ENCODE measurements at regions not wholly inside any gene's neighbourhood (a gene's known extent, or its start where the extent isn't known, plus 50 kb on each side); places are given as distances from the start of the nearest gene placed in this dataset.

DNA sequence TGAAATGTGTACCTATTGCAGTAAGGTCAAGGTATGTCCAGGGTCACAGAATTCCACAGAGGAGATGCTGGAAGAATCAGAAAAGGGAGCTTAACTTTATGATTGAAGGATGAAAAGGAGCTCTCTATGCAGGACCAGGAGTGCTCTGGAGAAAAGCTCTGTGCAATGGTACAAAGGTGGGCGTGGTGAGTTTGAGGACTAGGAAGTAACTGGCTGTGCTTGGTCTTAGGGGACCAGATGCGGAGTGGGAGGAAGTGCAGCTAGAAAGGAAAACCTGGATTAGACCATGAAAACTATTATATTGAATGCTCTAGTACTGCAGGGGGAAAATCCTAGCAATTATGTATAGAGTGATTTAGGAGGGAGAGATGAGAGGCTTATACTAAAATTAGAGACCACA, 56.8 kb downstream of the BTG1 start:
- TF ChIP-seq, protein P1, sequence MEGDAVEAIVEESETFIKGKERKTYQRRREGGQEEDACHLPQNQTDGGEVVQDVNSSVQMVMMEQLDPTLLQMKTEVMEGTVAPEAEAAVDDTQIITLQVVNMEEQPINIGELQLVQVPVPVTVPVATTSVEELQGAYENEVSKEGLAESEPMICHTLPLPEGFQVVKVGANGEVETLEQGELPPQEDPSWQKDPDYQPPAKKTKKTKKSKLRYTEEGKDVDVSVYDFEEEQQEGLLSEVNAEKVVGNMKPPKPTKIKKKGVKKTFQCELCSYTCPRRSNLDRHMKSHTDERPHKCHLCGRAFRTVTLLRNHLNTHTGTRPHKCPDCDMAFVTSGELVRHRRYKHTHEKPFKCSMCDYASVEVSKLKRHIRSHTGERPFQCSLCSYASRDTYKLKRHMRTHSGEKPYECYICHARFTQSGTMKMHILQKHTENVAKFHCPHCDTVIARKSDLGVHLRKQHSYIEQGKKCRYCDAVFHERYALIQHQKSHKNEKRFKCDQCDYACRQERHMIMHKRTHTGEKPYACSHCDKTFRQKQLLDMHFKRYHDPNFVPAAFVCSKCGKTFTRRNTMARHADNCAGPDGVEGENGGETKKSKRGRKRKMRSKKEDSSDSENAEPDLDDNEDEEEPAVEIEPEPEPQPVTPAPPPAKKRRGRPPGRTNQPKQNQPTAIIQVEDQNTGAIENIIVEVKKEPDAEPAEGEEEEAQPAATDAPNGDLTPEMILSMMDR (IDR thresholded peaks at IDR 0.05): no peak
- no peak for TF ChIP-seq POLR2A (IDR thresholded peaks at IDR 0.05)
